Neural progenitor cell (in vitro differentiated cells): ENCODE measurements at regions not wholly inside any gene's neighbourhood (a gene's known extent, or its start where the extent isn't known, plus 50 kb on each side); places are given as distances from the start of the nearest gene placed in this dataset.

Source experiments
- EZH2 ChIP-seq: fragments of 200-600 bp; sonication (generic); IDR thresholded peaks from 2 replicates; pipeline ENCODE4 v1.6.1; 2017; ENCODE audit warnings: antibody characterized with exemption, mild to moderate bottlenecking, moderate library complexity
- EZH2phosphoT487 ChIP-seq: fragments of 200-600 bp; sonication (generic); IDR thresholded peaks from 2 replicates; pipeline ENCODE4 v1.6.1; 2017; ENCODE audit warnings: antibody characterized with exemption
- TF ChIP-seq, protein P1 (sequence below): fragments of 200-600 bp; sonication (generic); IDR thresholded peaks from 2 replicates; pipeline ENCODE4 v1.5.1; 2017; ENCODE audit warnings: antibody characterized with exemption, mild to moderate bottlenecking

GRCh38 chr6:164114051-164114450, 699.5 kb downstream of the QKI start:
- TF ChIP-seq, protein P1, sequence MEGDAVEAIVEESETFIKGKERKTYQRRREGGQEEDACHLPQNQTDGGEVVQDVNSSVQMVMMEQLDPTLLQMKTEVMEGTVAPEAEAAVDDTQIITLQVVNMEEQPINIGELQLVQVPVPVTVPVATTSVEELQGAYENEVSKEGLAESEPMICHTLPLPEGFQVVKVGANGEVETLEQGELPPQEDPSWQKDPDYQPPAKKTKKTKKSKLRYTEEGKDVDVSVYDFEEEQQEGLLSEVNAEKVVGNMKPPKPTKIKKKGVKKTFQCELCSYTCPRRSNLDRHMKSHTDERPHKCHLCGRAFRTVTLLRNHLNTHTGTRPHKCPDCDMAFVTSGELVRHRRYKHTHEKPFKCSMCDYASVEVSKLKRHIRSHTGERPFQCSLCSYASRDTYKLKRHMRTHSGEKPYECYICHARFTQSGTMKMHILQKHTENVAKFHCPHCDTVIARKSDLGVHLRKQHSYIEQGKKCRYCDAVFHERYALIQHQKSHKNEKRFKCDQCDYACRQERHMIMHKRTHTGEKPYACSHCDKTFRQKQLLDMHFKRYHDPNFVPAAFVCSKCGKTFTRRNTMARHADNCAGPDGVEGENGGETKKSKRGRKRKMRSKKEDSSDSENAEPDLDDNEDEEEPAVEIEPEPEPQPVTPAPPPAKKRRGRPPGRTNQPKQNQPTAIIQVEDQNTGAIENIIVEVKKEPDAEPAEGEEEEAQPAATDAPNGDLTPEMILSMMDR, result no peak
- TF ChIP-seq EZH2, result no peak
- no peak for TF ChIP-seq EZH2phosphoT487
